OCI-LY7 (cell line): ENCODE measurements at regions not wholly inside any gene's neighbourhood (a gene's known extent, or its start where the extent isn't known, plus 50 kb on each side); places are given as distances from the start of the nearest gene placed in this dataset.

Experiments used
- BruUV-seq: library from RNA; stranded (reverse); fragments of 400-500 nt; replicated peaks from 2 replicates; lab custom pipeline; 2021; lab: Mats Ljungman, UMichigan
- CTCF ChIA-PET: fragments of 300-600 bp; sonication (Branson Sonifier 250); formaldehyde crosslinking; loops from one replicate; lab custom pipeline; 2022; ENCODE audit warnings: antibody characterized with exemption; ENCODE audit not compliant: unreplicated experiment; lab: Charles Lee
- POLR2A ChIA-PET: fragments of 300-600 bp; sonication (Branson Sonifier 250); formaldehyde crosslinking; loops from one replicate; lab custom pipeline; 2022; ENCODE audit warnings: antibody characterized with exemption; lab: Charles Lee
- DNase-seq: peaks from one replicate; pipeline ENCODE4 v3.0.0-alpha.2; 2015; ENCODE audit warnings: low spot score
- H2AFZ ChIP-seq: fragments of 200-600 bp; sonication (generic), shearing (Covaris generic); 2 replicates; pipeline ENCODE4 v1.6.1; 2014; ENCODE audit warnings: mild to moderate bottlenecking, antibody characterized with exemption, low read length, moderate library complexity
- H3K27ac ChIP-seq: fragments of 200-600 bp; sonication (generic); 2 replicates; pipeline ENCODE4 v1.5.1; 2014; ENCODE audit warnings: mixed run types, low read depth, mild to moderate bottlenecking, moderate library complexity, low read length, inconsistent platforms; ENCODE audit not compliant: poor library complexity, severe bottlenecking
- H3K36me3 ChIP-seq: fragments of 200-600 bp; sonication (generic); 2 replicates; pipeline ENCODE4 v1.6.1; 2014; ENCODE audit warnings: mild to moderate bottlenecking, antibody characterized with exemption, low read length, moderate library complexity, mixed read lengths; ENCODE audit not compliant: insufficient read depth
- H3K4me1 ChIP-seq: fragments of 200-600 bp; sonication (generic); 2 replicates; pipeline ENCODE4 v1.5.1; 2014; ENCODE audit warnings: mild to moderate bottlenecking, low read length; ENCODE audit not compliant: insufficient read depth, poor library complexity, severe bottlenecking
- H3K4me2 ChIP-seq: fragments of 200-600 bp; sonication (generic); 2 replicates; pipeline ENCODE4 v1.6.1; 2014; ENCODE audit warnings: mild to moderate bottlenecking, low read length
- H3K4me3 ChIP-seq: fragments of 200-600 bp; sonication (generic); 2 replicates; pipeline ENCODE4 v1.5.1; 2014; ENCODE audit warnings: mild to moderate bottlenecking, low read depth, low read length; ENCODE audit not compliant: poor library complexity, severe bottlenecking
- H3K79me2 ChIP-seq: fragments of 200-600 bp; sonication (generic); 2 replicates; pipeline ENCODE4 v1.6.1; 2016; ENCODE audit warnings: low read depth, mild to moderate bottlenecking, low read length, moderate library complexity, mixed read lengths; ENCODE audit not compliant: insufficient read depth
- H3K9me2 ChIP-seq: fragments of 200-600 bp; sonication (generic); 2 replicates; pipeline ENCODE4 v1.6.1; 2016; ENCODE audit warnings: mild to moderate bottlenecking, low read length, mixed read lengths; ENCODE audit not compliant: insufficient read depth
- H3K9me3 ChIP-seq: fragments of 200-600 bp; sonication (generic); 2 replicates; pipeline ENCODE4 v1.6.1; 2014; ENCODE audit warnings: mild to moderate bottlenecking, mixed run types, low read length, mixed read lengths
- H4K20me1 ChIP-seq: fragments of 200-600 bp; sonication (generic); 2 replicates; pipeline ENCODE4 v1.6.1; 2014; ENCODE audit warnings: mild to moderate bottlenecking, antibody characterized with exemption, low read length, moderate library complexity, mixed read lengths; ENCODE audit not compliant: insufficient read depth
- CTCF ChIP-seq: fragments of 200-600 bp; sonication (generic); conservative IDR thresholded peaks from 2 replicates; pipeline ENCODE4 v1.5.1; 2014; ENCODE audit warnings: mild to moderate bottlenecking, antibody characterized with exemption, low read length, moderate library complexity, mixed read lengths
- EZH2phosphoT487 ChIP-seq: fragments of 200-600 bp; sonication (generic); IDR thresholded peaks from 2 replicates; pipeline ENCODE4 v1.6.1; 2018; ENCODE audit warnings: low read depth, borderline replicate concordance, mild to moderate bottlenecking, mixed run types, antibody characterized with exemption, low read length, moderate library complexity, mixed read lengths
- intact Hi-C: fragments of 100-400 bp; cut with micrococcal nuclease; formaldehyde crosslinking; loops from one replicate; pipeline ENCODE4 v1.10.0; 2022; ENCODE audit not compliant: unreplicated experiment

- H3K4me1 ChIP-seq, result peaks cover 86% of the 10 kb centered on the region
- no peaks in the 10 kb centered on the region for H3K79me2 ChIP-seq
- no peak for TF ChIP-seq EZH2phosphoT487
- no peak for TF ChIP-seq CTCF
- intact Hi-C loops, result loop anchor here (2.0 kb wide), 1 partner anchor 115 kb away; no protein-coding TSS in a partner anchor
- ChIA-PET POLR2A (interaction anchor here (0.6 to 5.7 kb wide), 6 partner anchors 9 to 57 kb away, joined by 3 to 97 read pairs (median 5); no protein-coding TSS in a partner anchor), CTCF (interaction anchor here (0.6 to 4.0 kb wide), 2 partner anchors 8 to 64 kb away, joined by 3 to 27 read pairs; no protein-coding TSS in a partner anchor)
- no TSS peak for BruUV-seq
- H3K27ac ChIP-seq, result peak overlapping the region; percentile 98
- peaks cover 38% of the 10 kb centered on the region for H3K9me3 ChIP-seq
- no peaks in the 10 kb centered on the region for H3K9me2 ChIP-seq
- peak overlapping the region; percentile 62; the same call in 1 of the 2 replicates for H3K4me2 ChIP-seq
- no peak overlapping the region for H3K4me3 ChIP-seq
- H2AFZ ChIP-seq, result peak overlapping the region; percentile 41; the same call in 1 of the 2 replicates
- H3K36me3 ChIP-seq, result peaks cover 42% of the 10 kb centered on the region
- H4K20me1 ChIP-seq, result no peaks in the 10 kb centered on the region
- DNase-seq, result no peak
These were observed 113.2 kb upstream of the ZNF827 start for GRCh38 chr4:146051728-146052391.

- Histone ChIP-seq H3K36me3 (peaks cover 42% of the 10 kb centered on the region), H2AFZ (peak overlapping the region; percentile 41; the same call in 1 of the 2 replicates), H3K4me1 (peaks cover 80% of the 10 kb centered on the region), H3K4me3 (peak overlapping the region; percentile 43), H3K9me3 (peaks cover 38% of the 10 kb centered on the region), H3K27ac (peak overlapping the region; percentile 98), H3K4me2 (peak overlapping the region; percentile 62), H3K79me2 (no peaks in the 10 kb centered on the region), H4K20me1 (no peaks in the 10 kb centered on the region), H3K9me2 (no peaks in the 10 kb centered on the region)
- peak; percentile 51 for TF ChIP-seq CTCF
- no peak for TF ChIP-seq EZH2phosphoT487
- DNase-seq, result peak; percentile 29
- CTCF ChIA-PET, result interaction anchor here (0.6 to 4.0 kb wide), 6 partner anchors 8 to 94 kb away, joined by 3 to 27 read pairs (median 3); no protein-coding TSS in a partner anchor
- intact Hi-C loops, result loop anchor here (2.0 kb wide), 1 partner anchor 114 kb away; no protein-coding TSS in a partner anchor
- POLR2A ChIA-PET, result interaction anchor here (0.6 to 5.7 kb wide), 11 partner anchors 9 to 152 kb away, joined by 3 to 97 read pairs (median 4); no protein-coding TSS in a partner anchor
- BruUV-seq, result no TSS peak
These were observed 112.6 kb upstream of the ZNF827 start for GRCh38 chr4:146051223-146051622.
